ENCODE measurements at regions not wholly inside any gene's neighbourhood (a gene's known extent, or its start where the extent isn't known, plus 50 kb on each side); places are given as distances from the start of the nearest gene placed in this dataset.

DNA sequence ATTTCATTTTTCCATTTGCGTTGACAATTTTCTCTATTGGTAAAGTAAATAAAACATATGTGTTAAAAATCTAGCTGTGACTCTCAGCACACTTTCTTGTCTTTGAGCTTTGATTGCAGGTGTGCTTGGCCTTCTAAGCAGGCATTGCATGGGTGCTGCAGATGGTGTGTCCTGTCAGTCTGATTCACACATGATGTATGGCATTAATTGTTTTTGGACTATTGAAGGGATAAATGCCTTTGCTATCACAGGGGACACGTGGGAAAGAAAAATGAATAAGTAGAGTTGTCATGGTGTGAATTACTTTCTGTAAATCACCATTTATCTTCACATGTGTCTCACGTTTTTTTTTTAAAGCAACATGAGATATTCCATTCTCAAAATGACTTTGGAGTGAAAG is 211.3 kb upstream of the NAV3 start:
- no peak for DNase-seq

DNA sequence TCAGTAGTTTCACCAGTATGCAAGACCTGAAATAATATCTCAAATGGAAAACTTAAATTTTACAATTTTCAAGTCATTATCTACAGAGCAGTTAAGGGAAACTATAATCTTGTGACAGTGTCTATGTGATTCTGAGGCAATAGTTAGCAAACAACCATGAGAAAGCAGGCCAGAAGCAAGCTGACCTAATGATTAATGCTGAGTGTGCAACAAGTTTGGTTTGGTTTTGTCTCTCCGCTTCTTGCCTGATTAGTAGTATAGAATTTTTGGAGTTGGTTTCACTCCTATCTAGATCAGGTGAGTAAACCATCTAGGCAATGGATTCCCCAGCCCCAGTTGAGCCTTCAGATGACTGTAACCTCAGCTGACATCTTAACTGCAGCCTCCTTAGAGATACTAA is 212.9 kb upstream of the NAV3 start:
- DNase-seq, result no peak

DNA sequence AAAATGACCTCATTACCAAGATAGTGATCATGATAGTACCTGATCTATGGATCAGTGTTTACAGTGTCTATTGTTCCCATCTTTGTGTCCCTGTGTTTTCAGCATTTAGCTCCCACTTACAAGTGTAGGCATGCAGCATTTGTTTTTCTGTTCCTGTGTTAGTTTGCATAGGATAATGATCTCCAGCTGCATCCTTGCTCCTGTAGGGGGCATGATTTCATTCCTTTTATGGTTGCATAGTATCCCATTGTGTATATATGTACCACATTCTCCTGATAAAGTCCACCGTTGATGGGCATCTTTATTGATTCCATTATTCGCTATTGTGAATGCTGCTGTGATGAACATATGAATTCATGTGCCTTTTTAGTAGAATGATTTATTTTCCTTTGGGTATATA is 215.4 kb upstream of the NAV3 start:
- no peak for DNase-seq

- DNase-seq, result no peak
Measured at GRCh38 chr12:77613411-77613810, 217.3 kb upstream of the NAV3 start.

GRCh38 chr12:77610446-77610845 is 220.2 kb upstream of the NAV3 start:
- DNase-seq, result no peak

DNA sequence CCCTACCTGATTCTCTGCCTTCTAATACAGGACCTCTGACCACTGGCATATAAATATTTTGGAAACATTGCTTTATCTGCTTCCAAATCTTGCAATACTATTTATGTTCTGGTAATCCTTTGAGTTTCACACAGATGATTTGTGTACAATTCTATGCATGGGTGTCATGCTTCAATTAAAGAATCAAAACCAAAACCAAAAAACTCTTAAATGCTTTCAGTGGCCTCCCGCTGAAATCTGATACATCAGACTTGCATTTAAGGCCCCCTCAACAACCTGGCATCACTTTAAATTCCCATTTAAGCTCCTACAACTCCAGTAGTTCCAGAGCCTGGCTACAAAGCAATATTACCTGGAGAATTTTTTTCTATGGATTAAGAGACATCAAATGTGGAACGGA is 221.7 kb upstream of the NAV3 start:
- DNase-seq, result no peak

GRCh38 chr12:77608271-77608824 is 222.3 kb upstream of the NAV3 start:
- DNase-seq, result no peak

GRCh38 chr12:77606348-77606747 is 224.3 kb upstream of the NAV3 start:
- DNase-seq, result no peak

DNA sequence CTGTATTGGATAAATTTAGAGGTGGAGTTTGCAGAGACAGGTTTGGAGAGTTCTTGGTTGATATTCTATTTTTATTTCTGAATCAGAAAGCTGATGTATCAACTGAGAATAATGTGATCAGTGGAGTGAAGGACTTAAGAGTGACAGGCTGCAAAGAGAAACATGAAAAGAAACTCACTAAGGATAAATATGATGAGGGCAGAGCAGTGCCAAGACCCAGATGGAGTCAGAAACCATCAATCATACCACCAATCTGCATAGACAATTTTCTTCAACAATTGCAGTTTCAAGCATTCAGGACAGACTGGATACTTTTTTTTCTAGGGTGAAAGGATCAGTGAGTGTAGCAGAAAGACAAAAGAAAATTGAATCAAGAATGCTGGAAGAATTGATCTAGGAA is 226.7 kb upstream of the NAV3 start:
- no peak for DNase-seq

- no peak for DNase-seq
Measured at GRCh38 chr12:77601069-77601468, 229.6 kb upstream of the NAV3 start.

GRCh38 chr12:77600468-77600843 is 230.2 kb upstream of the NAV3 start:
- DNase-seq, result no peak

DNA sequence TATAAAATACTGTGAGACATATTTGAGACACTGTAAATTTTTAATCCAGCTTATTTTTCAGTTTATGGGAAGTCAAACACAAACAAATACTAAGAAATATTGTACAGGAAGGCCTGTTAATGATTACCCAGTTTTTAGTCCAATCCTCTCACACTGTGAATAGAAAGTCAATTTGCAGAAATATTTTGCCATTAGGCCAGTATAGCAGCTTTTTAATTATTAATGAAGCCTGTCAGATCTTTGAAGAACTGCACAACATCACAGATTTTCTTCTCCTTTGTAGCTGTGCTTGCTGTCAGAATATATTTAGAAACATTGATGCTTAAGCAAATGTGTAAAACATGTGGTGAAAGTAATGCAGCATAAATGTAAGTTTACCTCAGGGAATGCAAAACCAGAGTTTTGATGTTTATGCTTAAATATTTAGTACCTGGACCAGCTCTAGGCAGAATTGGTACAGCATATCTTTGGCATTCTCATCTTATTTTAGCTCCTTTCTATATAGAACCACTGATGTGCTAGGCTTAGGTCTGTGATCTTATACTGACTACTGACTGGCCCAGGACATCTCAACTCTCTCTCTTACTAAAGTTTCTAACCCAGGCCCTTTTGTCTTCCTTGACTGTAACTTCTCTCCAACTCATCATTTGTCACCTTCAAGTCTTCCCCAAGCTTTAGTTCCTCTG is 230.8 kb upstream of the NAV3 start:
- DNase-seq, result no peak

DNA sequence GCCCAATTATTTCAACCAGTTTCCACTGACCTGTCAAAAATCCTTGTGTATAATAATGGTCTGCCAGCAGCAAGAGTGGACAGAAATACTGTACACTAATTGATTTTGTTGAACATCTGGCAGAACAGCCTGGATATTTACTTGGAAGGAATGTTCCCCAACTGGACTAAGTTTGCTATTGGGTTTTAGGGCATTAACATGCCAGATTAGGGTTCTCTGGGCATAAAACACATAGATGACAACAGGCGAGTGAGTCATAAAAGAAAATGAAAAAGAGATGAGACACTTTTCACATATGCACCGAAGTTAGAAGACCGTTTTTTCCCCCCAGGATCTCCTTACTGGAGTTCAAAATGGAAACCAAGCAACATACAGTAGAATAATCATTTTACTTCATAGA is 236.3 kb upstream of the NAV3 start:
- DNase-seq, result no peak

GRCh38 chr12:77592836-77593235 is 237.9 kb upstream of the NAV3 start:
- no peak for DNase-seq

DNA sequence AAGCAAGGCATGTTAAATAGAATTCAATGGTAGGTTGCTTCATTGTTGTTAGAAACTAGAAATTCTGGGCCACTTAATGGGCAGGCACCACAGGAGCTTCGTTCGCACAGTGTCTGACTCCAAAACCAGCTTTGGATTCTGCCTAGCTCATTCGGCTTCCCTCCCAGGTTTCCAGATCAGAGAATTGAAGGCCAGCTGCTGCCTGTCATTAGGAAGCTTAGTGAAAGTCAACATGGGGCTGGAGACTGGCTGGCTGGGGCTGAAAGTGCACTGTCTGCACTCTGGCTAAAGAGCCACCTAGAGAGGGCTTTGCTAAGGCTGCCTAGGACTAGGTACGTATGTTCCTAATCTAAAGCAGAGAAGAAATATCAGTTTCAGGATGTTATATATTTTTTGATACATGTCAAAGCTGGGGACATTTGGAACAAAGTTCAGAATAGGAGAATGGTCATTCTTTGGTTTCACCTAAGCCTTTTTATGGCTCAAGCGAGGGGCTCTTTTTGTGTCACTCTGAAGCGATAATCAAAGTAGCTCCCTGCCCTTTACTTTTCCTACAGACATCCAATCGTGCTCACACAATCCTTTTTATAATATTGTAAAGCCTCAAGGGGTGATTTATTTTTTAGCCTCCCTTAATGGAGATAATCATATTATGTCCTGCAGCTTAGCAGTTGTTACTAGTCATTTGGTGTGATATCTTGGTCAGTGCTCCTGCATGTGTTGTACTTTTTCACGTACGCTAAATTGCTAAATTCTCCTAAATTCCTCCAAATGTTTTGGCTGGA is 238.5 kb upstream of the NAV3 start:
- DNase-seq, result no peak

- no peak for DNase-seq
Measured at GRCh38 chr12:77590306-77590705, 240.4 kb upstream of the NAV3 start.

GRCh38 chr12:77584860-77585259 is 245.8 kb upstream of the NAV3 start:
- DNase-seq, result no peak

GRCh38 chr12:77578466-77579220 is 252.1 kb upstream of the NAV3 start:
- DNase-seq, result no peak

GRCh38 chr12:77577791-77578190 is 252.9 kb upstream of the NAV3 start:
- DNase-seq, result no peak

GRCh38 chr12:77575376-77575919 is 255.2 kb upstream of the NAV3 start:
- DNase-seq, result no peak

- DNase-seq, result no peak
Measured at GRCh38 chr12:77572371-77572770, 258.3 kb upstream of the NAV3 start.

DNA sequence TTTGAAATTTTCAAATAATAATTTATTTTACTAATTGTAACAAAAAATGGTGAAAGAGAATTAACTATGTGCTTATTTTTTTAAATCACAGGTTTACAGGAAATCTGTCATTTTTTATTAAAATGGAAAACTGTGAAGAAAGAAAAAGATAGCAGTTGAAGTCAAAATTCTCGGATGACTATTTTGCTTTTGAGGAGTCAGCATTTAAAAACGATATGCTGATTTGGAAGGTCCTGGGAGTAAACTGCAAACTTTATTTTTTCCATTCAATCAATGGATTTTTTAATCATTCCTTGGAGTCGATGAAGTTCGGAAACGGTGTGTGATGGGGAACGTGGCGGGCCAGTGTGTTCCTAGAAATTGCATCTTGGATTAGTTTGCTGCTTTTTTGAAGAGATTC is 258.9 kb upstream of the NAV3 start:
- no peak for DNase-seq

DNA sequence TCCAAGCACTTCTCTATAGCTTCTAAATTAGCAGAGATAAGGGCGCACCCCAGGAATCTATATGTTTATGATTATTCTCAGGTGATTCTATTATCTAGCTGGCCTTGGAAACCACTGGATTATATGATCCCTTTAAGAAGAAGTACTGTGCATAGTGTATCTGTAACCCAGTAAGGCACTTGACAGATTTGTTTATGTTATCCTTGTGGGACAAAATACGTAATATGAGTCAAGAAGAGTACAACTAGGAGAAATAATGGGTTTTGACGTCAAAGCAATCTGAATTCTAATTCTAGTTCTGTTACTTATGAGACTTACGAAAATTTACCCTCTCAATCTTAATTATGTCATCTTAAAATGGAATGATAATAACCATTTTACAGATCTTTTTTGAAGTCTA is 259.6 kb upstream of the NAV3 start:
- no peak for DNase-seq
